Thymus (tissue), 11 donors: ENCODE measurements at regions not wholly inside any gene's neighbourhood (a gene's known extent, or its start where the extent isn't known, plus 50 kb on each side); places are given as distances from the start of the nearest gene placed in this dataset.
A peak's percentile ranks its signal among the peaks of the same experiment; 100 is the strongest.

ENCODE experiments used
- DNase-seq, 9 donors: peaks; one replicate each; pipeline ENCODE4 v3.0.0-alpha.2; 2013; ENCODE audit warnings: low spot score in 9 of 9, low read depth in 6 of 9, missing footprints in 1 of 9
- H3K27ac ChIP-seq, 2 donors: one replicate each; pipeline ENCODE4 v1.5.1; 2013; ENCODE audit warnings: control low read depth in 1 of 2, low read depth in 1 of 2, low read length in 1 of 2, mild to moderate bottlenecking in 1 of 2, moderate library complexity in 1 of 2
- H3K27me3 ChIP-seq, 2 donors: one replicate each; pipeline ENCODE4 v1.5.1; 2013; ENCODE audit warnings: low read length in 1 of 2; ENCODE audit not compliant: control insufficient read depth in 2 of 2, insufficient read depth in 1 of 2
- H3K36me3 ChIP-seq, 2 donors: one replicate each; pipeline ENCODE4 v1.5.1; 2013; ENCODE audit warnings: low read length in 1 of 2, mild to moderate bottlenecking in 1 of 2, moderate library complexity in 1 of 2; ENCODE audit not compliant: control insufficient read depth in 2 of 2, insufficient read depth in 2 of 2
- H3K4me1 ChIP-seq, 2 donors: one replicate each; pipeline ENCODE4 v1.5.1; 2013; ENCODE audit warnings: low read length in 2 of 2; ENCODE audit not compliant: control insufficient read depth in 2 of 2, insufficient read depth in 2 of 2
- H3K4me3 ChIP-seq, 2 donors: one replicate each; pipeline ENCODE4 v1.5.1; 2013; ENCODE audit warnings: low read length in 2 of 2, control low read depth in 1 of 2, mild to moderate bottlenecking in 1 of 2
- H3K9me3 ChIP-seq, 2 donors: one replicate each; pipeline ENCODE4 v1.5.1; 2013; ENCODE audit warnings: low read length in 1 of 2, mild to moderate bottlenecking in 1 of 2; ENCODE audit not compliant: control insufficient read depth in 2 of 2, insufficient read depth in 1 of 2
- WGBS: extraction: QIAGEN DNeasy Blood & Tissue Kit; methylation state at CpG from one replicate; pipeline ENCODE4 v1.1.7; 2013; 5-methylcytosine and 5-hydroxymethylcytosine counted together
- donor health status: healthy.

DNA sequence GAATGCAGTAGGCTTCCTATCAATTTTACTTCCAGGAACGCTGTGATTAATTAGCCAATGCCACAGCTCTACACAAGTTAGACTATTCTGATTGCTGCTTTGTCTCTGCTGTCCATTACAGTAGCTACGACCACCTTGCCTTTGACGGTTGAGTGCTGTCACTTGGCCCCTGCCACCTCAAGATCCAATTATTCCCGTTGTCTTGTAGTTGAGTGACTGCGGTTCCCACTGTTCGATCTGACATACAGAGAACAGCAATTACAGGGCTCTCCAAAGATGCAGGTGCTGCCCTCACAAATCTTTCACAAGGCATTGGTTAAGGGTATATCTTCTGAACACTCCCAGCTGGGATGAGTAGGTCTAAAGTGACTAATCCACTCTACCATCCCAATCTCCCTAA, 393.4 kb upstream of the KIF2A start:
- Histone ChIP-seq H3K9me3 (peaks cover 0 to 3% of the 10 kb centered on the region in 2 donors), H3K36me3 (no peaks in the 10 kb centered on the region), H3K4me3 (no peak overlapping the region), H3K4me1 (no peaks in the 10 kb centered on the region), H3K27me3 (no peaks in the 10 kb centered on the region), H3K27ac (no peak overlapping the region)
- no peak for DNase-seq
- 96% methylated on average over 6 of the region's 6 CpGs for WGBS

- no peak overlapping the region for H3K4me3 ChIP-seq
- DNase-seq: no peak
- no peaks in the 10 kb centered on the region for H3K36me3 ChIP-seq
- no peak overlapping the region for H3K27ac ChIP-seq
- H3K9me3 ChIP-seq: peaks cover 0 to 3% of the 10 kb centered on the region in 2 donors
- WGBS: 71% methylated on average over 4 of the region's 4 CpGs
- H3K4me1 ChIP-seq: no peaks in the 10 kb centered on the region
- H3K27me3 ChIP-seq: no peaks in the 10 kb centered on the region
Observed at GRCh38 chr5:61915646-61916045, 390.4 kb upstream of the KIF2A start.

DNA sequence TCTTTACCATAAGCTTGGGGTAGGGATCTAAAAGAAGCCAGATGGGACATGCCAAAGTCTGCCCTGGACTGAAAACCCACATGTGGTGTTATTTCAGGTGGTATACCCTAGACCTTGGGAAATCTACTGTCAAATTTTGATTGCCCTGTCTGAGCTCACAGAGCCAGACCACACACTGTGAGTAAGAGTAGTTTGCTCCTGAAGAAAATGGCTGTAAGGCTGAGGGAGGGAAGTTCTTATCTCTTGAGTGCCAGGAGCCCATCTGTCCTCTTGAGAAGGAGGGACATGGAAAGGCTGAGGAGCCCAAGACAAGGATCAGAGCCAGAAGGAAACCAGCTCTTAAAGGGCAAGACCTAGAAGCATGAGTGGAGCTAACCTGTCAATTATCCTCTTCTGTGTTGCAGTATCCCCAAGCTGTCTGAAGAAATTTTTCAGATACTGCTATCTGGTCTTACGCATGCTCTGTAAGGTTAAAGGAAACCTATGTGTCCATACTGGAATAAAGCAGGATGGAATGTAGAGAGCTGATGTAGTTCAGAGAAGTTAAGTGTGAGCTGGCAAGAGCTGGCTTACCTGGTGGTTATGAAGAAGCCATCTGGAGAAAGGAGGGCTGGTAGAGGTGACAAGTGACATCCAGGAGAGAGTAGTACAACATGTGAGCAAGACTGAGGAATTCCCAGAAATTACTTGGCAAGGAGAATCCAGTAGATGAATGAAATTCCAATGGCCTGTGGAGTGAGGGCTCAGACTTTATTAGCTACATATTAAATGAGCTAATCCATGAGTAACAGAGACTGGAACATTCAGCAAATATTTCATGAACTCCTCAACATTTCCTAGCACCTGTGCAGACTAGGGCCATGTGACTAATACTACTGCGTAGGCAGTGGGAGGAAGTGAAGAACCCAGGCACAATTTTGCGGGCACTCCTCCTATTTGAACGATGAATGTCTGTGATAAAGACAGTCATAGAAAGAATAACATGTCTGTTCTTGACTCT, 389.1 kb upstream of the KIF2A start:
- H3K27me3 ChIP-seq: no peaks in the 10 kb centered on the region
- no peak overlapping the region for H3K27ac ChIP-seq
- 96% methylated on average over 4 of the region's 4 CpGs for WGBS
- DNase-seq: no peak
- H3K4me1 ChIP-seq: no peaks in the 10 kb centered on the region
- no peaks in the 10 kb centered on the region for H3K36me3 ChIP-seq
- H3K4me3 ChIP-seq: no peak overlapping the region
- H3K9me3 ChIP-seq: no peaks in the 10 kb centered on the region

GRCh38 chr5:61918611-61919010, 387.4 kb upstream of the KIF2A start:
- WGBS: 81% methylated on average over 2 of the region's 2 CpGs
- Histone ChIP-seq H3K27ac (no peak overlapping the region), H3K27me3 (no peaks in the 10 kb centered on the region), H3K4me3 (no peak overlapping the region), H3K36me3 (no peaks in the 10 kb centered on the region), H3K9me3 (no peaks in the 10 kb centered on the region), H3K4me1 (no peaks in the 10 kb centered on the region)
- no peak for DNase-seq

GRCh38 chr5:61919920-61920319, 386.1 kb upstream of the KIF2A start:
- 94% methylated on average over 6 of the region's 6 CpGs for WGBS
- H3K36me3 ChIP-seq: no peaks in the 10 kb centered on the region
- no peaks in the 10 kb centered on the region for H3K27me3 ChIP-seq
- DNase-seq: no peak
- no peak overlapping the region for H3K4me3 ChIP-seq
- H3K9me3 ChIP-seq: no peaks in the 10 kb centered on the region
- no peak overlapping the region for H3K27ac ChIP-seq
- H3K4me1 ChIP-seq: no peaks in the 10 kb centered on the region

GRCh38 chr5:61924251-61924650, 381.8 kb upstream of the KIF2A start:
- 85% methylated on average over 1 of the region's 1 CpG for WGBS
- no peaks in the 10 kb centered on the region for H3K36me3 ChIP-seq
- no peaks in the 10 kb centered on the region for H3K4me1 ChIP-seq
- H3K4me3 ChIP-seq: no peak overlapping the region
- no peaks in the 10 kb centered on the region for H3K9me3 ChIP-seq
- no peaks in the 10 kb centered on the region for H3K27me3 ChIP-seq
- no peak overlapping the region for H3K27ac ChIP-seq
- no peak for DNase-seq

GRCh38 chr5:61926911-61927310, 379.1 kb upstream of the KIF2A start:
- Histone ChIP-seq H3K4me1 (no peaks in the 10 kb centered on the region), H3K27ac (no peak overlapping the region), H3K9me3 (no peaks in the 10 kb centered on the region), H3K27me3 (no peaks in the 10 kb centered on the region), H3K36me3 (no peaks in the 10 kb centered on the region), H3K4me3 (no peak overlapping the region)
- DNase-seq: no peak

- no peaks in the 10 kb centered on the region for H3K9me3 ChIP-seq
- no peaks in the 10 kb centered on the region for H3K27me3 ChIP-seq
- H3K4me3 ChIP-seq: no peak overlapping the region
- H3K36me3 ChIP-seq: no peaks in the 10 kb centered on the region
- DNase-seq: no peak
- no peak overlapping the region for H3K27ac ChIP-seq
- H3K4me1 ChIP-seq: no peaks in the 10 kb centered on the region
Observed at GRCh38 chr5:61931236-61931635, 374.8 kb upstream of the KIF2A start.

DNA sequence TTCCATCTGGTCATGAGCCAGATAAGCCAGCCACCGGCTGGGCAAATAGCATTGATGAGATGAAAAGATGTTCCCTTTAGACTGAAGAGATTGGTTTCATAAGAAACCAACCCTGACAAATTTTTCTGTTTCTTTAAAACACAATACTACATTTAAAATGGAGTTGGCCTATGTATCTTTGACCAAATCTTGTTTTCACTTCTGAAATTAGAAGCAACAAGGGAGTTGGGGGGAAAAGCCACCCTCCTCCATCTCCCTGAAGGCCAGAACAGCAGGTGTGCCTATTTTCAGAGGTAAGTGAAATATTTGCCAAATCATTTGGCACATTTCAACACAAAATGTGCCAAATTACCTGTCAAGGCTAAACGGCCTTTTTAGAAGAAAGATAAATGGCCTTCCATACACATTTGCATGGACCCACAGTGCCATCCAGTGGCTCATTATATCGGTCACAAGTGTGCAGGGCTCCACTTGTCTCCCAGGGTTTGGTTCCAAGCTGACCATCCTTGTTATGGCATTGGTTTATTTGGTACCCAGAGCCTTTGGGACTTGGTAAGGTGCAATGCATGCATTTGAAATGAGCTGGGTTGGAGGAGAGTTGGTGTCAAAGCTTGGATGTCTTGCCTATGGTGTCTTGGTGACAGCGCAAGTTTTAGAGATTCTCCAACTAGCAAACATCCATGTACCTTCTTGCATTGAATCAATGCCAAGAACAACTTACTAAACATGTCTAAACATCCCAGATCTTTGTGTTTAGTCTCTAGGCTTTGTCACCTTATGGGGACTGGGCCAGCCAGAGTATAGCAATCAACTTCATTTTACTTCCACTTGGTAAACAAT, 372.0 kb upstream of the KIF2A start:
- no peak overlapping the region for H3K27ac ChIP-seq
- WGBS: 52% methylated on average over 4 of the region's 4 CpGs
- H3K27me3 ChIP-seq: no peaks in the 10 kb centered on the region
- H3K36me3 ChIP-seq: no peaks in the 10 kb centered on the region
- no peaks in the 10 kb centered on the region for H3K4me1 ChIP-seq
- H3K9me3 ChIP-seq: no peaks in the 10 kb centered on the region
- peak in 4 of 9 donors; percentile 2 to 38 (median 14) for DNase-seq
- H3K4me3 ChIP-seq: no peak overlapping the region
